ENCODE measurements at regions not wholly inside any gene's neighbourhood (a gene's known extent, or its start where the extent isn't known, plus 50 kb on each side); places are given as distances from the start of the nearest gene placed in this dataset.
A peak's percentile ranks its signal among the peaks of the same experiment; 100 is the strongest.

DNA sequence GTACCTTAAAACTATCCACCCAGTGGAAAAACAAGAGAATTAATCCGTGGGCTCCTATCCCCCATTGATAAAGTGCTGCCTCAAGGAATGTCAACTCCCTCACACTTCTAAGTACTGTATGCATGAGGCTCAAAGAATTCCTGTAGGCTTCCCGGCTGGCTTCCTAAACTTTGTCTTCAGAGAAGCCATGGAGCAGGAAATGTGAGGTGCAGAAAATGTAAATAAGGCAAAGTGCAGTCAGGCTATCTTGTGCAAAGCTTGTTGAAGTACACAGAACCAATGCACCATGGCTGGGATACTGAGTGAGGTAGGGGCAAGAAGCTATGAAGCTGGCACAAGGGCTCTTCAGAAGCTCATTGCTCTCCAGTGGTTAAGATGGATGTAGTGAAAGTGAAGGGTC is 611.0 kb downstream of the FSCB start (continued):
- TF ChIP-seq ZNF317 (CRISPR knock-in tag; IDR thresholded peaks at IDR 0.05) (no peak), ATF1 (CRISPR knock-in tag; IDR thresholded peaks at IDR 0.05) (no peak), ZNF232 (CRISPR knock-in tag; IDR thresholded peaks at IDR 0.05; ENCODE audit: borderline replicate concordance) (no peak), ZNF569 (CRISPR knock-in tag; IDR thresholded peaks at IDR 0.05; ENCODE audit: borderline replicate concordance) (no peak), CBX5 (CRISPR knock-in tag; IDR thresholded peaks at IDR 0.05; ENCODE audit: borderline replicate concordance) (no peak), RELA (CRISPR knock-in tag; IDR thresholded peaks at IDR 0.05) (no peak), SMARCC2 (IDR thresholded peaks at IDR 0.05) (no peak), ATF7 (IDR thresholded peaks at IDR 0.05) (no peak), ATF7 (CRISPR knock-in tag; IDR thresholded peaks at IDR 0.05) (no peak), ZNF883 (CRISPR knock-in tag; IDR thresholded peaks at IDR 0.05; ENCODE audit: not compliant biosample characterization) (no peak), ZNF574 (CRISPR knock-in tag; IDR thresholded peaks at IDR 0.05) (no peak), TOE1 (CRISPR knock-in tag; IDR thresholded peaks at IDR 0.05) (no peak), CREM (IDR thresholded peaks at IDR 0.05) (peak; percentile 40; the same call in 1 of the 2 replicates), CREM (CRISPR knock-in tag; IDR thresholded peaks at IDR 0.05) (no peak), ZNF557 (CRISPR knock-in tag; IDR thresholded peaks at IDR 0.05) (no peak), ZNF775 (CRISPR knock-in tag; IDR thresholded peaks at IDR 0.05; ENCODE audit: borderline replicate concordance) (no peak), ZFP41 (CRISPR knock-in tag; IDR thresholded peaks at IDR 0.05; ENCODE audit: borderline replicate concordance) (no peak), NCOA2 (CRISPR knock-in tag; IDR thresholded peaks at IDR 0.05) (0 out of 2 replicates have a peak, but pooled peaks have one; percentile 14), ZNF441 (CRISPR knock-in tag; IDR thresholded peaks at IDR 0.05; ENCODE audit: borderline replicate concordance) (no peak), ZNF740 (CRISPR knock-in tag; IDR thresholded peaks at IDR 0.05) (no peak), MEIS1 (CRISPR knock-in tag; IDR thresholded peaks at IDR 0.05; ENCODE audit: borderline replicate concordance) (no peak), BRD4 (CRISPR knock-in tag; IDR thresholded peaks at IDR 0.05) (no peak)
- TF ChIP-seq, protein P1, sequence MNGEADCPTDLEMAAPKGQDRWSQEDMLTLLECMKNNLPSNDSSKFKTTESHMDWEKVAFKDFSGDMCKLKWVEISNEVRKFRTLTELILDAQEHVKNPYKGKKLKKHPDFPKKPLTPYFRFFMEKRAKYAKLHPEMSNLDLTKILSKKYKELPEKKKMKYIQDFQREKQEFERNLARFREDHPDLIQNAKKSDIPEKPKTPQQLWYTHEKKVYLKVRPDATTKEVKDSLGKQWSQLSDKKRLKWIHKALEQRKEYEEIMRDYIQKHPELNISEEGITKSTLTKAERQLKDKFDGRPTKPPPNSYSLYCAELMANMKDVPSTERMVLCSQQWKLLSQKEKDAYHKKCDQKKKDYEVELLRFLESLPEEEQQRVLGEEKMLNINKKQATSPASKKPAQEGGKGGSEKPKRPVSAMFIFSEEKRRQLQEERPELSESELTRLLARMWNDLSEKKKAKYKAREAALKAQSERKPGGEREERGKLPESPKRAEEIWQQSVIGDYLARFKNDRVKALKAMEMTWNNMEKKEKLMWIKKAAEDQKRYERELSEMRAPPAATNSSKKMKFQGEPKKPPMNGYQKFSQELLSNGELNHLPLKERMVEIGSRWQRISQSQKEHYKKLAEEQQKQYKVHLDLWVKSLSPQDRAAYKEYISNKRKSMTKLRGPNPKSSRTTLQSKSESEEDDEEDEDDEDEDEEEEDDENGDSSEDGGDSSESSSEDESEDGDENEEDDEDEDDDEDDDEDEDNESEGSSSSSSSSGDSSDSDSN (CRISPR knock-in tag; IDR thresholded peaks at IDR 0.05): no peak
- TF ChIP-seq, protein P2, sequence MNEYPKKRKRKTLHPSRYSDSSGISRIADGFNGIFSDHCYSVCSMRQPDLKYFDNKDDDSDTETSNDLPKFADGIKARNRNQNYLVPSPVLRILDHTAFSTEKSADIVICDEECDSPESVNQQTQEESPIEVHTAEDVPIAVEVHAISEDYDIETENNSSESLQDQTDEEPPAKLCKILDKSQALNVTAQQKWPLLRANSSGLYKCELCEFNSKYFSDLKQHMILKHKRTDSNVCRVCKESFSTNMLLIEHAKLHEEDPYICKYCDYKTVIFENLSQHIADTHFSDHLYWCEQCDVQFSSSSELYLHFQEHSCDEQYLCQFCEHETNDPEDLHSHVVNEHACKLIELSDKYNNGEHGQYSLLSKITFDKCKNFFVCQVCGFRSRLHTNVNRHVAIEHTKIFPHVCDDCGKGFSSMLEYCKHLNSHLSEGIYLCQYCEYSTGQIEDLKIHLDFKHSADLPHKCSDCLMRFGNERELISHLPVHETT (CRISPR knock-in tag; conservative IDR thresholded peaks at IDR 0.05): no peak
- TF ChIP-seq, protein P3, sequence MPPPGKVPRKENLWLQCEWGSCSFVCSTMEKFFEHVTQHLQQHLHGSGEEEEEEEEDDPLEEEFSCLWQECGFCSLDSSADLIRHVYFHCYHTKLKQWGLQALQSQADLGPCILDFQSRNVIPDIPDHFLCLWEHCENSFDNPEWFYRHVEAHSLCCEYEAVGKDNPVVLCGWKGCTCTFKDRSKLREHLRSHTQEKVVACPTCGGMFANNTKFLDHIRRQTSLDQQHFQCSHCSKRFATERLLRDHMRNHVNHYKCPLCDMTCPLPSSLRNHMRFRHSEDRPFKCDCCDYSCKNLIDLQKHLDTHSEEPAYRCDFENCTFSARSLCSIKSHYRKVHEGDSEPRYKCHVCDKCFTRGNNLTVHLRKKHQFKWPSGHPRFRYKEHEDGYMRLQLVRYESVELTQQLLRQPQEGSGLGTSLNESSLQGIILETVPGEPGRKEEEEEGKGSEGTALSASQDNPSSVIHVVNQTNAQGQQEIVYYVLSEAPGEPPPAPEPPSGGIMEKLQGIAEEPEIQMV (CRISPR knock-in tag; IDR thresholded peaks at IDR 0.05; ENCODE audit: low read depth): no peak
